ENCODE measurements at regions not wholly inside any gene's neighbourhood (a gene's known extent, or its start where the extent isn't known, plus 50 kb on each side); places are given as distances from the start of the nearest gene placed in this dataset.

- CTCF ChIA-PET: no interaction called here
- no peak overlapping the region for H3K4me2 ChIP-seq (ENCODE audit: low read depth, low read length)
- no peaks in the 10 kb centered on the region for H3K9me1 ChIP-seq (ENCODE audit: insufficient read depth, low read length)
- no peak overlapping the region for H3K14ac ChIP-seq (replicated peaks; ENCODE audit: low read depth, low read length)
- no TSS peak for BruUV-seq (replicated peaks)
- dilution Hi-C loops (cut with HindIII; ENCODE audit: low sequenced_read_pairs, unreplicated experiment) (no loop called here), in situ Hi-C loops (cut with MboI; ENCODE audit: low sequenced_read_pairs) (no loop called here), intact Hi-C loops (cut with micrococcal nuclease) (loop anchor here (10.0 kb wide), 1 partner anchor 62 kb away; no protein-coding TSS in a partner anchor)
- H3K56ac ChIP-seq (ENCODE audit: extremely low read depth, insufficient read depth, low read length): no peak overlapping the region
- no peaks in the 10 kb centered on the region for H4K20me1 ChIP-seq (ENCODE audit: insufficient read depth, low read length)
- no peaks in the 10 kb centered on the region for H3K4me1 ChIP-seq (ENCODE audit: control insufficient read depth, insufficient read depth, low read length)
- H2AK5ac ChIP-seq (ENCODE audit: low read depth, low read length): no peak overlapping the region
- DNase-seq (no peak), ATAC-seq (ENCODE audit: low read depth) (no peak)
- no peak overlapping the region for H3K9ac ChIP-seq (ENCODE audit: low read depth, low read length)
- H3K36me3 ChIP-seq (ENCODE audit: control insufficient read depth, insufficient read depth, low read length): no peaks in the 10 kb centered on the region
- no peak overlapping the region for H3K4me3 ChIP-seq (ENCODE audit: insufficient read depth, low read depth, low read length)
- no peak overlapping the region for H2AFZ ChIP-seq (replicated peaks; ENCODE audit: low read length, poor library complexity)
- H2BK5ac ChIP-seq (ENCODE audit: low read depth, low read length, poor library complexity, severe bottlenecking): no peak overlapping the region
- no peaks in the 10 kb centered on the region for H3K27me3 ChIP-seq (ENCODE audit: control insufficient read depth, insufficient read depth, low read length)
- H2AK9ac ChIP-seq (replicated peaks; ENCODE audit: low read depth, low read length, poor library complexity): no peak overlapping the region
- no peak for TF ChIP-seq RCOR1 (IDR thresholded peaks at IDR 0.05; ENCODE audit: insufficient replicate concordance, low read length)
- no peak overlapping the region for H3K4ac ChIP-seq (ENCODE audit: low read depth, low read length)
- no peak overlapping the region for H2BK120ac ChIP-seq (ENCODE audit: low read depth, low read length)
- no peak overlapping the region for H2BK20ac ChIP-seq (ENCODE audit: low read depth, low read length)
- peaks cover 11% of the 10 kb centered on the region for H3K9me3 ChIP-seq (ENCODE audit: control insufficient read depth, insufficient read depth, low read length)
- H3K27ac ChIP-seq (ENCODE audit: insufficient read depth, low read length): no peak overlapping the region
- no peak overlapping the region for H4K5ac ChIP-seq (ENCODE audit: low read depth, low read length)
- no peak overlapping the region for H3K18ac ChIP-seq (ENCODE audit: low read depth, low read length)
- H4K91ac ChIP-seq (ENCODE audit: insufficient read depth, low read depth, low read length): no peak overlapping the region
- no peaks in the 10 kb centered on the region for H3K79me1 ChIP-seq (ENCODE audit: low read depth in 1 of 2, low read length in 2 of 2)
- POLR2A ChIA-PET (ENCODE audit: unreplicated experiment): no interaction called here
- H4K8ac ChIP-seq (ENCODE audit: low read depth in 2 of 2, low read length in 2 of 2): no peak overlapping the region
- no peak overlapping the region for H2BK15ac ChIP-seq (ENCODE audit: low read depth, low read length)
- no peak overlapping the region for H3K23ac ChIP-seq (ENCODE audit: low read depth, low read length)
Measured at GRCh38 chr9:73753171-73753570, 601.5 kb downstream of the ANXA1 start.

All from IMR-90 (cell line).